ENCODE measurements at regions not wholly inside any gene's neighbourhood (a gene's known extent, or its start where the extent isn't known, plus 50 kb on each side); places are given as distances from the start of the nearest gene placed in this dataset.

GRCh38 chr1:36605942-36606640 lies 123.4 kb upstream of the CSF3R start:
- TF ChIP-seq POLR2A (IDR thresholded peaks at IDR 0.05) = no peak
- TF ChIP-seq CTCF (IDR thresholded peaks at IDR 0.05) = no peak

Data from prostate gland (tissue), 2 donors.